Uterus (tissue), 3 donors: ENCODE measurements at regions not wholly inside any gene's neighbourhood (a gene's known extent, or its start where the extent isn't known, plus 50 kb on each side); places are given as distances from the start of the nearest gene placed in this dataset.
"Not testable (repeated sequence)": the region's sequence is repeated elsewhere in the genome, so short reads cannot be mapped to it uniquely, and the experiment has no call there.

Experiments
- DNase-seq, 2 donors: peaks; one replicate each; pipeline ENCODE4 v3.0.0-alpha.2; 2019 to 2020
- H3K27ac ChIP-seq, 2 donors: fragments of 200-600 bp; sonication (generic); 1 replicate in 1 of 2; 2 replicates in 1 of 2; pipeline ENCODE4 v1.5.1; 2016 to 2018
- H3K27me3 ChIP-seq, 2 donors: fragments of 200-600 bp; sonication (generic); one replicate each; pipeline ENCODE4 v1.5.1; 2018 to 2019; ENCODE audit warnings: control low read depth in 1 of 2
- H3K36me3 ChIP-seq, 2 donors: fragments of 200-600 bp; sonication (generic); one replicate each; pipeline ENCODE4 v1.5.1; 2019; ENCODE audit warnings: control low read depth in 1 of 2
- H3K4me1 ChIP-seq, 2 donors: fragments of 200-600 bp; sonication (generic); one replicate each; pipeline ENCODE4 v1.5.1; 2018 to 2019; ENCODE audit warnings: control low read depth in 1 of 2
- H3K4me3 ChIP-seq, 2 donors: fragments of 200-600 bp; sonication (generic); 1 replicate in 1 of 2; 2 replicates in 1 of 2; pipeline ENCODE4 v1.5.1; 2018 to 2019; ENCODE audit warnings: mild to moderate bottlenecking in 1 of 2
- H3K9me3 ChIP-seq, 2 donors: fragments of 200-600 bp; sonication (generic); one replicate each; pipeline ENCODE4 v1.5.1; 2019; ENCODE audit warnings: control low read depth in 1 of 2
- POLR2A ChIP-seq, 2 donors: fragments of 450-650 bp; IDR thresholded peaks; one replicate each; pipeline ENCODE4 v1.6.1; 2016; ENCODE audit warnings: antibody characterized with exemption in 2 of 2, mild to moderate bottlenecking in 1 of 2, moderate library complexity in 1 of 2
- intact Hi-C: fragments of 100-400 bp; cut with DNase I; formaldehyde crosslinking; loops from one replicate; pipeline ENCODE4 v1.15.1; 2023; ENCODE audit warnings: low total_unique reads
- TF ChIP-seq, protein P1 (sequence below), 4 experiments: fragments of 200-600 bp in 2 of 4; fragments of 450-650 bp in 2 of 4; sonication (generic) in 2 of 4; IDR thresholded peaks; one replicate each; pipeline ENCODE4 v1.5.1; 2016 to 2019; ENCODE audit warnings: antibody characterized with exemption in 4 of 4, mild to moderate bottlenecking in 2 of 4, moderate library complexity in 1 of 4
- donor health status: DM: yes; HTN: yes; CAD: no.

DNA sequence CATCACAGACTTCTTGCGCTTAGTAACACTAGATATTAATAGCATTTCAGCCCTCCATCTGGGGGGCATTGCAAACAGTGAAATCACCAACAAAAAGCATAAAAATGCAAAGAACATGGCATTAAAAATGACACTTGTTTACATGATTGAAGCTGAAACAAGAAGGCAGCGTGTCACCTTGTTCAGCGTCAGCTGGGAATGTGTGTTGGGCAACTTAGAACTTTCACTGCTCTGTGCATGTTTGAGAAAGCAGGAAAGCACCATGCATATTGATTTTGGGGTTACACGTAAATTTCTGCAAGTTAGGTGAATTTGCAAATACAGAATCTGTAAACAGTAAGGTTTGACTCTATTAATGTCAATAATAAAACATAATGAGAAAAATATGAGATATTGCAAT is 162.9 kb downstream of the SOX4 start:
- Histone ChIP-seq H3K36me3 (no peaks in the 10 kb centered on the region), H3K9me3 (no peaks in the 10 kb centered on the region), H3K4me1 (no peaks in the 10 kb centered on the region), H3K4me3 (no peak overlapping the region), H3K27ac (no peak overlapping the region), H3K27me3 (no peaks in the 10 kb centered on the region)
- intact Hi-C loops, result no loop called here
- no peak for TF ChIP-seq POLR2A (IDR thresholded peaks at IDR 0.05)
- TF ChIP-seq, protein P1, sequence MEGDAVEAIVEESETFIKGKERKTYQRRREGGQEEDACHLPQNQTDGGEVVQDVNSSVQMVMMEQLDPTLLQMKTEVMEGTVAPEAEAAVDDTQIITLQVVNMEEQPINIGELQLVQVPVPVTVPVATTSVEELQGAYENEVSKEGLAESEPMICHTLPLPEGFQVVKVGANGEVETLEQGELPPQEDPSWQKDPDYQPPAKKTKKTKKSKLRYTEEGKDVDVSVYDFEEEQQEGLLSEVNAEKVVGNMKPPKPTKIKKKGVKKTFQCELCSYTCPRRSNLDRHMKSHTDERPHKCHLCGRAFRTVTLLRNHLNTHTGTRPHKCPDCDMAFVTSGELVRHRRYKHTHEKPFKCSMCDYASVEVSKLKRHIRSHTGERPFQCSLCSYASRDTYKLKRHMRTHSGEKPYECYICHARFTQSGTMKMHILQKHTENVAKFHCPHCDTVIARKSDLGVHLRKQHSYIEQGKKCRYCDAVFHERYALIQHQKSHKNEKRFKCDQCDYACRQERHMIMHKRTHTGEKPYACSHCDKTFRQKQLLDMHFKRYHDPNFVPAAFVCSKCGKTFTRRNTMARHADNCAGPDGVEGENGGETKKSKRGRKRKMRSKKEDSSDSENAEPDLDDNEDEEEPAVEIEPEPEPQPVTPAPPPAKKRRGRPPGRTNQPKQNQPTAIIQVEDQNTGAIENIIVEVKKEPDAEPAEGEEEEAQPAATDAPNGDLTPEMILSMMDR (IDR thresholded peaks at IDR 0.05), result no peak
- DNase-seq, result no peak

DNA sequence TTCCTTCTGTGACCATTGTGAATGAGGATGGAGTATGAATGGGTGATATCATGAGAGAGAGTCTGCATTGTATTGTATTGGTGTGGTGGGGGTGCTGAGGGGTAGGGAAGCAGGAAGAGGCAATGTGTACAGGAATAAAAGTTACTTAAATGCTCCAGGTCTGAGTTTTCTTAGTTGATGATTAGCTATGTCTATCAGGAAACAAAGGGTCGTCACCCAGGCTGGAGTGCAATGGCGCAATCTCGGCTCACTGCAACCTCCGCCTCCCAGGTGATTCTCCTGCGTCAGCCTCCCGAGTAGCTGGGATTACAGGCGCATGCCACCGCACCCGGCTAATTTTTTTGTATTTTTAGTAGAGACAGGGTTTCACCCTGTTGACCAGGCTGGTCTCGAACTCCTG is 163.8 kb downstream of the SOX4 start:
- DNase-seq, H3K27me3 ChIP-seq, intact Hi-C loops: not testable (repeated sequence)

DNA sequence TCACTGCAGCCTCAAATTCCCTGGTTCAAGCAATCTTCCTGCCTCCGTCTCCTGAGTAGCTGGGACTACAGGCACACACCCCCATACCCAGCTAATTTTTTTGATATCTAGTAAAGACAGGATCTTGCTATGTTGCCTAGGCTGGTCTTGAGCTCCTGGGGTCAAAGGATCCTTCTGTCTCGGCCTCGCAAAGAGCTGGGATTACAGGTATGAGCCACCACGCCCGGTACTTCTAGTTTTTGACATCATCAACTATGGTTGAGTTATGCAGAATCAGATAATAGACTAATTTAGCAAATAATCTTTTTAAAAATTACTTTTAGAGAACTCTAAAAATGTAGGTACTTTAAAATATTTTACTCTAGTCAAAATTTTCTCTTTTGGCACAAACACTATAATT is 166.2 kb downstream of the SOX4 start:
- Histone ChIP-seq H3K27ac (no peak overlapping the region), H3K9me3 (no peaks in the 10 kb centered on the region), H3K4me1 (no peaks in the 10 kb centered on the region), H3K36me3 (no peaks in the 10 kb centered on the region), H3K27me3 (no peaks in the 10 kb centered on the region), H3K4me3 (no peak overlapping the region)
- TF ChIP-seq, protein P1 (IDR thresholded peaks at IDR 0.05), result no peak
- TF ChIP-seq POLR2A (IDR thresholded peaks at IDR 0.05), result no peak
- DNase-seq, result no peak
- intact Hi-C loops, result no loop called here

More for the DNA sequence above, 163.8 kb downstream of the SOX4 start:
- not testable (repeated sequence) for H3K4me3 ChIP-seq, H3K9me3 ChIP-seq, H3K36me3 ChIP-seq, H3K4me1 ChIP-seq, H3K27ac ChIP-seq

DNA sequence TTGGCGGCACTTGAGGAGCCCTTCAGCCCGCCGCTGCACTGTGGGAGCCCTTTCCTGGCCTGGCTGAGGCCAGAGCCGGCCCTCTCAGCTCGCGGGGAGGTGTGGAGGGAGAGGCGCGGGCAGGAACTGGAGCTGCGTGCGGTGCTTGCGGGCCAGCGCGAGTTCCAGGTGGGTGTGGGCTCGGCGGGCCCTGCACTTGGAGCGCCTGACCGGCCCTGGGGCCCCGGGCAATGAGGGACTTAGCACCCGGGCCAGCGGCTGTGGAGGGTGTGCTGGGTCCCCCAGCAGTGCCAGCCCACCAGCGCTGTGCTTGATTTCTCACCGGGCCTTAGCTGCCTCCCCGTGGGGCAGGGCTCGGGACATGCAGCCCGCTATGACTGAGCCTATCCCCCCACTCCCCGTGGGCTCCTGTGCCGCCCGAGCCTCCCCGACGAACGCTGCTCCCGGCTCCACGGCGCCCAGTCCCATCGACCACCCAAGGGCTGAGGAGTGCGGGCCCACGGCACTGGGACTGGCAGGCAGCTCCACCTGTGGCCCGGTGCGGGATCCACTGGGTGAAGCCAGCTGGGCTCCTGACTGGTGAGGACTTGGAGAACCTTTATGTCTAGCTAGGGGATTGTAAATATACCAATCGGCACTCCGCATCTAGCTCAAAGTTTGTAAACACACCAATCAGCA is 167.6 kb downstream of the SOX4 start:
- H3K9me3 ChIP-seq, intact Hi-C loops, DNase-seq, H3K4me3 ChIP-seq, H3K27ac ChIP-seq, H3K36me3 ChIP-seq, H3K27me3 ChIP-seq, H3K4me1 ChIP-seq: not testable (repeated sequence)

DNA sequence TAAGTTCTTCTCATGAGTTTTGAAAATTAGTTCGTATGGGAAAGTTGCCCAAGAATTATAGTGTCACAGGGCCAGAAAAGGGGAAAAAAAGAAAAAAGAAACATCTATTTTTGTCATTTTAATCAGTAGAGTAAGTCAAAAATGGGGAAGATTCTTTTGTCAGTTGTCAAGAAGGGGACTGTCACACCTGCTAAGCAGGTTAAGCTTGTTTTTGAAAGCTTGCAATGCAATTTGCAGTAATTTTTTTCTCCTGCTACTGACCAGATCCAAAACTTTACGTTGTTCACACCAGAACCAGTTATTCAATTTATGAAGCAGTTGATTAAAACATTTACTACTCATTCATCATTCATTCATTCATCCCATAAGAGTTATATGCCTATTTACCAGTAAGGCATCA is 171.4 kb downstream of the SOX4 start:
- H3K27me3 ChIP-seq, result no peaks in the 10 kb centered on the region
- intact Hi-C loops, result no loop called here
- H3K4me1 ChIP-seq, result peaks cover 0 to 7% of the 10 kb centered on the region in 2 donors
- no peak overlapping the region for H3K4me3 ChIP-seq
- DNase-seq, result no peak
- no peaks in the 10 kb centered on the region for H3K36me3 ChIP-seq
- no peaks in the 10 kb centered on the region for H3K9me3 ChIP-seq
- H3K27ac ChIP-seq, result no peak overlapping the region
- no peak for TF ChIP-seq POLR2A (IDR thresholded peaks at IDR 0.05)
- TF ChIP-seq, protein P1 (IDR thresholded peaks at IDR 0.05), result no peak

GRCh38 chr6:21767891-21768648 is 174.5 kb downstream of the SOX4 start:
- TF ChIP-seq, protein P1 (IDR thresholded peaks at IDR 0.05), result no peak
- no peak for TF ChIP-seq POLR2A (IDR thresholded peaks at IDR 0.05)
- Histone ChIP-seq H3K9me3 (no peaks in the 10 kb centered on the region), H3K36me3 (no peaks in the 10 kb centered on the region), H3K27me3 (no peaks in the 10 kb centered on the region), H3K4me3 (no peak overlapping the region), H3K4me1 (peaks cover 0 to 7% of the 10 kb centered on the region in 2 donors), H3K27ac (peak overlapping the region; percentile 30 to 74)
- DNase-seq, result no peak
- intact Hi-C loops, result no loop called here
